ENCODE measurements at regions not wholly inside any gene's neighbourhood (a gene's known extent, or its start where the extent isn't known, plus 50 kb on each side); places are given as distances from the start of the nearest gene placed in this dataset.

DNA sequence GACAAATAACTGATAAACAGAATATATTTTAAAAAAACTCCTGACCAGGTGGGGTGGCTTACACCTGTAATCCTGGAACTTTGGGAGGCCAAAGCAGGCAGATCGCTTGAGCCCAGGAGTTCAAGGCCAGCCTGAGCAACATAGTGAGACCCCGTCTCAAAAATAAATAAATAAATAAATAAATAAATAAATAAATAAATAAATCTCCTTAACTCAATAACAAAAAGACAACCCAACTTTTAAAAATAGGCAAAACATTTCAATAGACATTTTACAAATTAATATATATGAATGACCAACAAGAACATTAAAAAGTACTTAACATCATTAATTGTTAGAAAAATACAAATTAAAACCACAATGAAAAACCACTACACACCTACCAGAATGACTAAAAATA lies 56.2 kb upstream of the CAPRIN2 start:
- no peak overlapping the region for H3K27ac ChIP-seq
- no peaks in the 10 kb centered on the region for H3K9me3 ChIP-seq
- intact Hi-C loops (cut with DNase I) = no loop called here
- H3K27me3 ChIP-seq = no peaks in the 10 kb centered on the region
- H3K36me3 ChIP-seq = no peaks in the 10 kb centered on the region
- no peaks in the 10 kb centered on the region for H3K4me1 ChIP-seq
- no peak for DNase-seq
- H3K9ac ChIP-seq (ENCODE audit: low read depth in 2 of 2, low read length in 2 of 2) = no peak overlapping the region
- no peak overlapping the region for H3K4me3 ChIP-seq
- TF ChIP-seq, protein P1, sequence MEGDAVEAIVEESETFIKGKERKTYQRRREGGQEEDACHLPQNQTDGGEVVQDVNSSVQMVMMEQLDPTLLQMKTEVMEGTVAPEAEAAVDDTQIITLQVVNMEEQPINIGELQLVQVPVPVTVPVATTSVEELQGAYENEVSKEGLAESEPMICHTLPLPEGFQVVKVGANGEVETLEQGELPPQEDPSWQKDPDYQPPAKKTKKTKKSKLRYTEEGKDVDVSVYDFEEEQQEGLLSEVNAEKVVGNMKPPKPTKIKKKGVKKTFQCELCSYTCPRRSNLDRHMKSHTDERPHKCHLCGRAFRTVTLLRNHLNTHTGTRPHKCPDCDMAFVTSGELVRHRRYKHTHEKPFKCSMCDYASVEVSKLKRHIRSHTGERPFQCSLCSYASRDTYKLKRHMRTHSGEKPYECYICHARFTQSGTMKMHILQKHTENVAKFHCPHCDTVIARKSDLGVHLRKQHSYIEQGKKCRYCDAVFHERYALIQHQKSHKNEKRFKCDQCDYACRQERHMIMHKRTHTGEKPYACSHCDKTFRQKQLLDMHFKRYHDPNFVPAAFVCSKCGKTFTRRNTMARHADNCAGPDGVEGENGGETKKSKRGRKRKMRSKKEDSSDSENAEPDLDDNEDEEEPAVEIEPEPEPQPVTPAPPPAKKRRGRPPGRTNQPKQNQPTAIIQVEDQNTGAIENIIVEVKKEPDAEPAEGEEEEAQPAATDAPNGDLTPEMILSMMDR (IDR thresholded peaks at IDR 0.05) = no peak

DNA sequence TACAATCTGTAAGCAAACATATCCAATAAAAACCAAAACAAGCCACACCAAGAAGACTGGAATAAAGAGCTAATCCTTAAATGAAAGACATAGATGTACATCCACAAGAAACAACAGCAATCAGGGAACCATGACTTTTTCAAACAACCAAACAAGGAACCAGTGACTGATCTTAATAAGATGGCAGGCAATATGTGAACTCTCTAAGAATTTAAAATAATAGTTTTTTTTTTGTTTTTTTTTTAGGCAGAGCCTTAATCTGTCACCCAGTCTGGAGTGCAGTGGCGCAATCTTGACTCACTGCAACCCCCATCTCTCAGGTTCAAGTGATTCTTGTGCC lies 52.9 kb upstream of the CAPRIN2 start:
- H3K4me3 ChIP-seq = no peak overlapping the region
- H3K27ac ChIP-seq = no peak overlapping the region
- intact Hi-C loops (cut with DNase I) = loop anchor here (5.0 kb wide), 1 partner anchor 1255 kb away; no protein-coding TSS in a partner anchor
- TF ChIP-seq, protein P1 (IDR thresholded peaks at IDR 0.05) = no peak
- no peak overlapping the region for H3K9ac ChIP-seq (ENCODE audit: low read depth in 2 of 2, low read length in 2 of 2)
- H3K4me1 ChIP-seq = no peaks in the 10 kb centered on the region
- H3K9me3 ChIP-seq = no peaks in the 10 kb centered on the region
- no peak for DNase-seq
- H3K36me3 ChIP-seq = no peaks in the 10 kb centered on the region
- H3K27me3 ChIP-seq = no peaks in the 10 kb centered on the region

DNA sequence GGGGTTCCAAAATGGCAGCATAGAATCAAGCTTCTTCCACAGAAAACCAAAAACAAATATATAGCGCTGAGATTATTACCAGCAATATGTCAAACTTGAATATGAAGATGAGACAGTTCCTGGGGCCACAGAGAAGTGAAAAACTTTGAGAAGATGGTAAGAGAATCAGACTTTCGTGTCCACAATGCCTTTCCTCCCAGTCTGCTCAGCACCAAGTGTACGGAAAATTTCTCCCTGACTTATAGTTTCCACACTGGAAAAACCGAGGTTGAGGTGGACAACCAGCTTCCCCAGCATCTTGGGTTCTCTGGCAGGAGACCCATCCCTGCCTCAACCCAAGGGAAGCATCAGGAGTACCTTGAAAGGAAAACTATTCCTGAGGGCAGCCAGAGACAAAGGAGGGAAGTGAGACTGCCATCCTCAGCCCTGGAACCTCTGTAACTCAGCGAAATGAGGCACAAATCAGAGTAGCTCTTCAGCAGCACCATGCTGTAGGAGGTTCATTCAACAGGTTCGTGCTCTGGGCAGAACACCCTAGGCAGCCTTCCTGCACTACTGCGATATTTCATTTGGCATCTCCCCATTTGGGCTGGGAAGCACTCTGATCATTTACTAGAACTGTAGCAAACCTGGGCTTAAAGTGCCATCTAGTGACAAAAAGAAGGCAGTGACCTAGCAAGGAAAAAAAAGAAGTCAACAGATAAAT lies 52.4 kb upstream of the CAPRIN2 start:
- Histone ChIP-seq H3K4me1 (no peaks in the 10 kb centered on the region), H3K9ac (ENCODE audit: low read depth in 2 of 2, low read length in 2 of 2) (no peak overlapping the region), H3K36me3 (no peaks in the 10 kb centered on the region), H3K9me3 (no peaks in the 10 kb centered on the region), H3K27ac (no peak overlapping the region), H3K27me3 (no peaks in the 10 kb centered on the region), H3K4me3 (no peak overlapping the region)
- DNase-seq = peak; percentile 35
- TF ChIP-seq, protein P1 (IDR thresholded peaks at IDR 0.05) = peak; percentile 68
- intact Hi-C loops (cut with DNase I) = loop anchor here (5.0 kb wide), 1 partner anchor 1255 kb away; no protein-coding TSS in a partner anchor

DNA sequence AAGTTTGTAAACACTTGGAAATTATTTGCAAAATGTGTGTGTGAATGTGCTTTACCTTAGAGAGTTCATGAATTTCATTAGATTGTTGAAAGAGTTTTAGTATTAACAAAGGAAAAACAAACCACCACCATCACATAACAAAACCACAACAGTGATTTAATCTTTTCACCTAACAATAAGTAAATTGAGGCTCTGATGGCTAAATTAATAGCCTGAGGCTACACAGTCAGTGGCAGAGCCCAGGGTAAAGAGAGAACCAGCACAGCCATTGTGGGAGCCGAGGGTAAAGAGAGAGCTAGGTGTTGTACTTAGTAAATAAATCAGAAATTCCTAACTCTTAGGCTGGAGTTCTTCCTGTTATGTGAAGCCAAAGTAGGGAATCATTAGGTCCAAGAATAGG lies 51.2 kb upstream of the CAPRIN2 start:
- H3K4me1 ChIP-seq = no peaks in the 10 kb centered on the region
- no peak overlapping the region for H3K4me3 ChIP-seq
- H3K27me3 ChIP-seq = no peaks in the 10 kb centered on the region
- intact Hi-C loops (cut with DNase I) = loop anchor here (5.0 kb wide), 1 partner anchor 1254 kb away; no protein-coding TSS in a partner anchor
- H3K36me3 ChIP-seq = no peaks in the 10 kb centered on the region
- TF ChIP-seq, protein P1 (IDR thresholded peaks at IDR 0.05) = no peak
- H3K9ac ChIP-seq (ENCODE audit: low read depth in 2 of 2, low read length in 2 of 2) = no peak overlapping the region
- no peaks in the 10 kb centered on the region for H3K9me3 ChIP-seq
- no peak for DNase-seq
- no peak overlapping the region for H3K27ac ChIP-seq

All from colonic mucosa (tissue), 4 donors.